ENCODE measurements at regions not wholly inside any gene's neighbourhood (a gene's known extent, or its start where the extent isn't known, plus 50 kb on each side); places are given as distances from the start of the nearest gene placed in this dataset.

DNA sequence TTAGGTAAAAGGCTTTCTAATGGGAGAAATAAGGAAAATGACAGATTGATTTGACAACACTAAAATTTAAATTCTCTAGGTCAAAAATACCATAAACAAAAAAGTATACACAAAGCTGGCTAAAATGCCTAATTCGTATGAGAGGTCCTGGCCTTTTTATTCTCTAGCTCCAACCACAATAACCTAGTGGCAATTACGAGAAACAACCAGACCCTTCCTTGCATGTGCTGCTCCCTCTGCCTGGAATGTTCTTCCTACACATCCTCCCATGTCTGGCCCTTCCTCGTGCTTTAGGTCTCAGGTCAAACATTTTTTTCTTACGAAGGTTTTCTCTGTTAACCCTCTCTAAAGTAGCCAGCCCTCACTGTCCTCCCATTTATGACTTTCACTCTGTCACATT, 176.4 kb upstream of the PLPPR1 start:
- Histone ChIP-seq H3K4me3 (no peak overlapping the region), H3K36me3 (no peaks in the 10 kb centered on the region), H3K27ac (no peak overlapping the region), H3K4me1 (no peaks in the 10 kb centered on the region), H3K9me3 (no peaks in the 10 kb centered on the region), H3K27me3 (no peaks in the 10 kb centered on the region)
- TF ChIP-seq, protein P1, sequence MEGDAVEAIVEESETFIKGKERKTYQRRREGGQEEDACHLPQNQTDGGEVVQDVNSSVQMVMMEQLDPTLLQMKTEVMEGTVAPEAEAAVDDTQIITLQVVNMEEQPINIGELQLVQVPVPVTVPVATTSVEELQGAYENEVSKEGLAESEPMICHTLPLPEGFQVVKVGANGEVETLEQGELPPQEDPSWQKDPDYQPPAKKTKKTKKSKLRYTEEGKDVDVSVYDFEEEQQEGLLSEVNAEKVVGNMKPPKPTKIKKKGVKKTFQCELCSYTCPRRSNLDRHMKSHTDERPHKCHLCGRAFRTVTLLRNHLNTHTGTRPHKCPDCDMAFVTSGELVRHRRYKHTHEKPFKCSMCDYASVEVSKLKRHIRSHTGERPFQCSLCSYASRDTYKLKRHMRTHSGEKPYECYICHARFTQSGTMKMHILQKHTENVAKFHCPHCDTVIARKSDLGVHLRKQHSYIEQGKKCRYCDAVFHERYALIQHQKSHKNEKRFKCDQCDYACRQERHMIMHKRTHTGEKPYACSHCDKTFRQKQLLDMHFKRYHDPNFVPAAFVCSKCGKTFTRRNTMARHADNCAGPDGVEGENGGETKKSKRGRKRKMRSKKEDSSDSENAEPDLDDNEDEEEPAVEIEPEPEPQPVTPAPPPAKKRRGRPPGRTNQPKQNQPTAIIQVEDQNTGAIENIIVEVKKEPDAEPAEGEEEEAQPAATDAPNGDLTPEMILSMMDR (IDR thresholded peaks at IDR 0.05) = no peak
- intact Hi-C loops (cut with DNase I) = no loop called here
- no peak for ATAC-seq
- no peak for FAIRE-seq
- WGBS, 2 donors = 17 to 18% methylated on average over 4 of the region's 4 CpGs
- DNase-seq = no peak

DNA sequence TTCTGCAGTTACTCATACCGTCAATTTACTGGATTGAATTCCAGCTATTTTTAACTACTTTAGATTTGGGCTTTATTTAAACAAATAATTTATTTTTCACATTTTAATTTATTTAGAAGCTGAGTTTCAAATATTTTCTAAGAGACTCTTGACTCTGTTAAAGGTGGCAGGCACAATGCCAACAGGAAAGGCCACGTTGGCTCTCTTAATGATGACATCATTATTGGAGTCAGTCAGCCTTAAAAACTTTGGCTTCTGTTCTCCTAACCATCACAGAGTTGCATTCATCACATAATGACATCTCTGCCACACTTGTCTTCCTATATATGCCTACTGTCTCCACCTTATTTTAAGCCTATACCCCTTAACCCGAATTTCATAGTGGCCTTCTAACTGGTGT, 172.3 kb upstream of the PLPPR1 start:
- TF ChIP-seq, protein P1 (IDR thresholded peaks at IDR 0.05) = no peak
- FAIRE-seq (no peak), DNase-seq (no peak), ATAC-seq (no peak)
- 21 to 24% methylated on average over 3 of the region's 3 CpGs for WGBS, 2 donors
- intact Hi-C loops (cut with DNase I) = no loop called here
- Histone ChIP-seq H3K36me3 (no peaks in the 10 kb centered on the region), H3K9me3 (no peaks in the 10 kb centered on the region), H3K27ac (no peak overlapping the region), H3K4me1 (no peaks in the 10 kb centered on the region), H3K4me3 (no peak overlapping the region), H3K27me3 (no peaks in the 10 kb centered on the region)

DNA sequence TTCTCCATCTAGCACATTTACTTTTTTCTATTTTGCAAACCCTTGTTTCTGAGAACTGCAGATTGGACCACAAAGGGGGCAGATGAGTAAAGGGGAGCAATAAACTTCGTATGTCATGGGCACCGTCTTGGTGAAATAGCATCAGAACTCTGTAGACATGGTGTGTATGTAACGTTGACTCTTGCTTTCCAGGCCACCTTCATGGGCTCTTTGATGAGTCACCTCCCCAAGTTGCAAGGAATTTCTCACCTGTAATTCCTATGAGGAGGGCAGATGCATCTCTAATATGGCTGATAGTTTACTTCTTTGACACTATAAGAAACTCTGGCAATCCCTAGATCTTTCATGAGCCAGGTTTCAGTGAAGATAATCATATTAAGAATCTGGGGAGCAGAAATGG, 163.4 kb upstream of the PLPPR1 start:
- no peaks in the 10 kb centered on the region for H3K36me3 ChIP-seq
- 50 to 65% methylated on average over 3 of the region's 3 CpGs for WGBS, 2 donors
- no peaks in the 10 kb centered on the region for H3K27me3 ChIP-seq
- TF ChIP-seq, protein P1 (IDR thresholded peaks at IDR 0.05) = no peak
- no peak overlapping the region for H3K27ac ChIP-seq
- no peak for ATAC-seq
- H3K9me3 ChIP-seq = no peaks in the 10 kb centered on the region
- H3K4me1 ChIP-seq = no peaks in the 10 kb centered on the region
- H3K4me3 ChIP-seq = no peak overlapping the region
- no peak for FAIRE-seq
- DNase-seq = no peak
- intact Hi-C loops (cut with DNase I) = no loop called here

DNA sequence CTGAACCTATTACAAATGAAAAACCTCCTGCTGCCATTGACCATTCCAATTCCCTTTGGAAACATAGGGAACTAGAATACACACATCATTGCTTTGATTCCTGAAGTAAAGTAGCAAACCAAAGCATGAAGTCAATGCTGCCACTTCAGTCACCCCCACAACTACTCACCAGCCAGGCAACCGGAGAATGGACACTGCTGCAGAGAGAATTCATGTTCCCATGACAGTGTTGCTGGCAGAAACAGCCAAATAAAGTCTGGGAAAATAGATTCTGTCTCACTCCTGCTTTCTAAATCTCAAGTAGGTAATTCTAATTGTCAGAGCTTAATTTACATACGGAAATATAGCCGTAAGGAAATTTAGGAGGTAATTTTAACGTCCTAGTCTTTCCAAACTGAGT, 162.9 kb upstream of the PLPPR1 start:
- H3K27ac ChIP-seq = no peak overlapping the region
- TF ChIP-seq, protein P1 (IDR thresholded peaks at IDR 0.05) = no peak
- H3K4me3 ChIP-seq = no peak overlapping the region
- FAIRE-seq (no peak), DNase-seq (no peak), ATAC-seq (no peak)
- WGBS, 2 donors = 51 to 67% methylated on average over 4 of the region's 4 CpGs
- intact Hi-C loops (cut with DNase I) = no loop called here
- H3K36me3 ChIP-seq = no peaks in the 10 kb centered on the region
- no peaks in the 10 kb centered on the region for H3K27me3 ChIP-seq
- H3K4me1 ChIP-seq = no peaks in the 10 kb centered on the region
- no peaks in the 10 kb centered on the region for H3K9me3 ChIP-seq

DNA sequence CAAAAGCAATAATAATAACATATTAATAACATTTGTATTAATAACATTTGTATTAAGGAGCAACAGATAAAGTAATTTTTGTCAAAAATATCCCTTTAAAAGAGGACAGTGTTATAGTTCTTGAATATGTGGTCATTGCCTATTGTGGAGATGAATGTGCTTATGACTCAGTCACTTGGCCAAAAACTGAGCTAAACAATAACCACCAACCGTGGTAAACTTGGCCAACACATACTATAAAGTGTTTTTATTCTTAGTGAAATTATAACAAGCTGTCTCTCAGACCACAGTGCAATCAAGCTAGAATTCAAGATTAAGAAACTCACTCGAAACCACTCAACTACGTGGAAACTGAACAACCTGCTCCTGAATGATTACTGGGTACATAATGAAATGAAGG, 159.2 kb upstream of the PLPPR1 start:
- ATAC-seq (no peak), FAIRE-seq (no peak), DNase-seq (no peak)
- Histone ChIP-seq H3K4me1 (no peaks in the 10 kb centered on the region), H3K27ac (no peak overlapping the region), H3K9me3 (no peaks in the 10 kb centered on the region), H3K4me3 (no peak overlapping the region), H3K36me3 (no peaks in the 10 kb centered on the region), H3K27me3 (no peaks in the 10 kb centered on the region)
- WGBS, 2 donors = 41% methylated on average over 3 of the region's 3 CpGs
- TF ChIP-seq, protein P1 (IDR thresholded peaks at IDR 0.05) = no peak
- intact Hi-C loops (cut with DNase I) = no loop called here

Data from pancreas (tissue), 10 donors.